Right ventricle myocardium inferior (tissue), 1 donor: ENCODE measurements at regions not wholly inside any gene's neighbourhood (a gene's known extent, or its start where the extent isn't known, plus 50 kb on each side); places are given as distances from the start of the nearest gene placed in this dataset.

Experiments
- ATAC-seq: fragments of 200-7000 bp; cut with Tn5 transposase; one replicate; pipeline ENCODE4 v1.9.1; 2020; ENCODE audit warnings: mild to moderate bottlenecking, moderate library complexity
- DNase-seq: peaks from one replicate; pipeline ENCODE4 v3.0.0; 2021; ENCODE audit errors: missing footprints
- intact Hi-C: fragments of 100-400 bp; cut with DNase I; formaldehyde crosslinking; loops from one replicate; pipeline ENCODE4 v1.11.0; 2022
- donor health status: DM: no; HTN: yes; CAD: no; lungs with severe emphysema.

DNA sequence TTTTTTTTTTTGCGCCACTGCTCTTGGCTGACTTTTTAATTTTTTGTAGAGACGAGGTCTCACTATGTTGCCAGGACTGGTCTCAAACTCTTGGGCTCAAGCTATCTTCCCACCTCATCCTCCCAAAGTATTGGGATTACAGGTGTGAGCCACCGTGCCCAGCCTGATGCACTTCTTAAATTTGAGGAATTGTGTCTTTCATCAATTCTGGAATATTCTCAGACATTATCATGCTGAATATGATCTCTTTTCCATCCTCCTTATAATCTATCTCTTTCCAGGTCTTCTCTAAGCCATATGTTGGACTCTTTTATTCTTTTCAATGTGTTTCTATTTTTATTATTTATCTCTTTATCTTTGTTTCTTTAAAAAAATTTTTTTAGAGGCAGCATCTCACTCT is 196.2 kb upstream of the IER5L start:
- DNase-seq (no peak), ATAC-seq (no peak)
- intact Hi-C loops: no loop called here

DNA sequence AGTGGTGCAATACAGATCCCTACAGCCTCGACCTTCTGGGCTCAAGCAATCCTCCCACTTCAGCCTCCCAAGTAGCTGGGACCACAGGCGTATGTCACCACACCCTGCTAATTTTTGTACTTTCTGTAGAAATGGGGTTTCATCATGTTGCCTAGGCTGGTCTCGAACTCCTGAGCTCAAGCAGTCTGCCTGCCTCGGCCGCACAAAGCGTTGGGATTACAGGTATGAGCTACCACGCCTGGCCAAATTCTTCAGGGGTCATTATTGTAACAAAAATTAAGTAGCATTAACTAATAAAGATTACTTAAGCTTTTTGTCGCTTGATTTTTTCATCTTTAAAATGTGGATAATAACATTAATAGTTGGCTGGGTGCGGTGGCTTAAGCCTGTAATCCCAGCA is 195.3 kb upstream of the IER5L start:
- DNase-seq (no peak), ATAC-seq (no peak)
- intact Hi-C loops: no loop called here

DNA sequence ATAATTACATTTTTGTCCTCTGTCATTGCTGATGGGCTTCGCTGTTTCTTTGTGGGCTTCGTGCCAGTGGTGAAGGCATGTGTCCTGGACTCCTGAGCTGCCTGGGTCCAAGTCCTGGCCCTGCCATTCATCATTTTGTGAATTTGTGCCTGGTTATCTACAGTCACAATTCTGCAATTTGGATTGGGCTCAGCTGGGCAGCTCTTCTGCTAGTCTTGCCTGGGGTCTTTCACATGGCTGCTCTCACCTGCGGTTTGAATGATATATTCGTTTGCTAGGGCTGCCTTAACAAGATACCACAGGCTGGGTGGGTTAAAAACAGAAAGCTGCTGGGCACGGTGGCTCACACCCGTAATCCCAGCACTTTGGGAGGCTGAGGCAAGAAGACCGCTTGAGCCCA is 192.7 kb upstream of the IER5L start:
- intact Hi-C loops: no loop called here
- ATAC-seq: no peak
- DNase-seq: no peak

GRCh38 chr9:129368444-129368978 is 190.4 kb upstream of the IER5L start:
- DNase-seq (no peak), ATAC-seq (no peak)
- intact Hi-C loops: no loop called here

DNA sequence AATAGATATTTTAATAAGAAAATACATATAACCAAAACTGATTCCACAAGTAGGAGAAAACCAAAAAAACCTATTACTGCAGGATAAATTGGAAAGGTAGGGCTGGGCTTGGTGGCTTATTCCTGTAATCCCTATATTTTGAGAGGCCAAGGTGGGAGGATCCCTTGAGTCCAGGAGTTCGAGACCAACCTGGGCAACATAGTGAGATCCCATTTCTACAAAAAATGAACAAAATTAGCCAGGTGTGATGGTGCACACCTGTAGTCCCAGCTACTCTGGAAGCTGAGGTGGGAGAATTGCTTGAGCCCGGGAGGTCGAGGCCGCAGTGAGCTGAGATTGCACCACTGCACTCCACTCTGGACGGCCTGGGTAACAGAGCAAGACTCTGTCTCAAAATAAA is 189.2 kb upstream of the IER5L start:
- intact Hi-C loops: no loop called here
- ATAC-seq: no peak

DNA sequence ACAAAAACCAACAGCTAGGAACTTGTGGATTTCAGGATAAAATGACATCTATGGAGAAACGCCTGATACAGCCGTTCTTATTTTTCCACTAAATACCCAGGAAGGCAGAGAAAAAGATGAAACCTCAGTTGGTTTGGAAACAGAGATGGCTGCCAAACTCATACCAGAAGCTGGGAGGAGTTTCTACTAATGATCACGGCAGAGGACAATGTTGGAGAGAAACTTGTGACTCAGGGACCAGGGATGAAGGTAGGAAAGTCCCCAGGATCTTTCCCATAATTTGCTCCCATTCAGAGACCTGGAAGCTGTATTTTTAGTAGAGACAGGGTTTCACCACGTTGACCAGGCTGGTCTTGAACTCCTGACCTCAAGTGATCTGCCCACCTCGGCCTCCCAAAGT is 187.1 kb upstream of the IER5L start:
- no peak for DNase-seq
- intact Hi-C loops: no loop called here
- ATAC-seq: no peak

More for the DNA sequence above, 189.2 kb upstream of the IER5L start:
- DNase-seq: no peak

- DNase-seq: no peak
- no peak for ATAC-seq
- intact Hi-C loops: no loop called here
Observed at GRCh38 chr9:129363216-129363873, 185.3 kb upstream of the IER5L start.

DNA sequence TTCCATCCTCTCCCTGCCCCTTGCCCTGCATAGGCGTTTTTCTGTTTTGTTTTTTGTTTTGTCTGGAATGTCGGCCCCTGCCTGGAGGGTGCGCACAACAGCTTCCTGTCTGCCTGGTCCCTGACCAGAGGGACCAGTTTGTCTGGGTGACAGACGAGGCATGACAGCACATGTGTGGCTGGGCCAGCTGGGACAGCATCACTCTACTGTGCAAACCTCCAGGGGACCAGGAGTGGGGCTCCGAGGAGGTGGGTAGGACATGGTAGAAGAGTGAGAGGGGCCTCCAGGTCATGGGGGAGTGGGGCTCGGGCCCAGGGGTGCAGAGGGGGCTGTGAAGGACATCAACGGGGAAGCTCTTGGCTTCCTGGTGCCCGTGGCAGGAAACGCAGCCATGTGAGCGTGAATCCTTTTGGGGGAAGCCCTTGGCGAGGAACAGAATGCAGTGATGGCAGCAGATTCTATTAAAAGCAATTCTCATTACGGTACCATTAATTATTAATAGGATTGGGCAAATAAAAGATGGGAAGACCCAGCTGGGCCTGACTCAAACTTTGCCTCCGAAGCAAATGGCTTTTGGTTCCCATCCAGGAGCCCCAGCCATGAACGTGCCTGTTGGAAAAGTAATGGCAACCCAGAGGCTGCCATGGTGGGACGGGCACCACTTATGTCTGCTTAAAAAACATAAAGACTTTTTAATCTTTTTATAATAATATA is 184.4 kb upstream of the IER5L start:
- DNase-seq (no peak), ATAC-seq (no peak)
- intact Hi-C loops: no loop called here

GRCh38 chr9:129361196-129361595 is 183.1 kb upstream of the IER5L start:
- intact Hi-C loops: no loop called here
- ATAC-seq: no peak
- no peak for DNase-seq

DNA sequence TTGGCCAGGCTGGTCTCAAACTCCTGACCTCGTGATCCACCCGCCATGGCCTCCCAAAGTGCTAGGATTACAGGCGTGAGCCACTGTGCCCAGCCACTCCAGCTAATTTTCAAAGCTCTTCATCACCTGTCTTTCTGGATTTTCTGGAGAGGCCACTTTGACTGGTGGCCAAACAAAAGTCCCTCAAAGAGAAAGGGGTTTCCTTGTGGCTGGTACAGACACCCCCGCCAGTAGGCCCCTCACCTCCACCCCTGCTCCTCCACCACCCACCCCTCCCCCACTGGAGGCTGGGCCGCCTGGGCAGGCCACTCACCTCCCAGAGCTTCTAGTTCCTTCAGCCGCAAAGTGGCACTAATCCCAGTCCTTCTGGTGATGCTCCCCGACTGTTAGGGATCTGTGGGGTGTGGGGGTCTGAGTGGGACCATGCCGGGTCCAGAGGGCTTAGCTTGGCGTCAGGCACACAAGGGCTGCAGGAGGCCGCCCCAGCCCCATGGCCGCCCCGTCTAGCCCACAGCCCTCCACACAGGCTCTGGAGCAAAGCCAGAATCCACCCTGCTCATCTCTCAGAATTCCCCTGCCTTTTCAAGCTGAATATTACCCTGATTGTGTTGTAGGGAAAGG is 182.0 kb upstream of the IER5L start:
- ATAC-seq (no peak), DNase-seq (no peak)
- intact Hi-C loops: no loop called here

GRCh38 chr9:129359162-129359811 is 181.2 kb upstream of the IER5L start:
- DNase-seq (no peak), ATAC-seq (no peak)
- intact Hi-C loops: no loop called here

- DNase-seq: no peak
- intact Hi-C loops: no loop called here
- ATAC-seq: no peak
Observed at GRCh38 chr9:129358621-129359154, 180.6 kb upstream of the IER5L start.

DNA sequence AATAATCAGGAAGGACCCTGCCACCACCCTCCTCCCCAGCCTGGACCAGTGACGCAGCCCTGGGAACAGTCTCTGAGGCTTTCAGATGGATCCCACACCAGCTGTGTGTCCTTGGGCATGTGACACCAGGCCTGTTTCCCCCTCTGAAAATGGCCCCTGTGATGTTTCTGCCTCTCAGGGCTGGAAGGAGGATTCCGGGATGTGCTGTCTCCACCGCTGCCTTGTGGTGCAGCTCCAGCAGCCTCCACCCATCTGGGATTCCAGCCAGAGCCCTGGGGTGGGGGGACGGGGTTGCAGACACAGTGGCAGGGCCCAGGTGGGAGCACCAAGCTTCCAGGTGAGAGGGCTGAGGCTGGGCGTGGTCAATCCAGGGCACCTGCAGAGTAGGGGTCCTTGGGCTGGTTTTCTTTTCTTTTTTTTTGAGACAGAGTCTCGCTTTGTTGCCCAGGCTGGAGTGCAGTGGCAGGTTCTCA is 179.7 kb upstream of the IER5L start:
- DNase-seq (no peak), ATAC-seq (no peak)
- intact Hi-C loops: no loop called here

GRCh38 chr9:129356871-129357772 is 179.1 kb upstream of the IER5L start:
- no peak for DNase-seq
- intact Hi-C loops: no loop called here
- ATAC-seq: no peak

DNA sequence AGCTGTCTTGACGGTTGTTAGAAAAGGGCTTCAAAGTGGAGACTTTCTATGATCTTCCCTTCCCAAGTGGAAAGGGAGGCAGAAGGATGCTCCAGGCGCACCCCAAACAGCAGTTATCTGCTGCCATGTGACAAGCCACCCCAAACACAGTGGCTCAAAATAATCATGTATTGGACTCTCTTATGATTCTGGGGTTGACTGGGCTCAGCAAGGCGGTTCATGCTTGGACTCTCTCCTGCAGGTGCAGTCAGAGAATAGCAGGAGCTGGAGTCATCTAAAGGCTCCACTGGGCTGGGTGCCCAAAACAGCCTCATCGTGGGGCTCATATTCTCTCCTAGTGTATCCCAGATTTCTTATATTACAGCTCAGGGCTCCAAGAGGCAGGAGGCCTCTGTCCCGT is 177.6 kb upstream of the IER5L start:
- ATAC-seq (no peak), DNase-seq (no peak)
- intact Hi-C loops: no loop called here

DNA sequence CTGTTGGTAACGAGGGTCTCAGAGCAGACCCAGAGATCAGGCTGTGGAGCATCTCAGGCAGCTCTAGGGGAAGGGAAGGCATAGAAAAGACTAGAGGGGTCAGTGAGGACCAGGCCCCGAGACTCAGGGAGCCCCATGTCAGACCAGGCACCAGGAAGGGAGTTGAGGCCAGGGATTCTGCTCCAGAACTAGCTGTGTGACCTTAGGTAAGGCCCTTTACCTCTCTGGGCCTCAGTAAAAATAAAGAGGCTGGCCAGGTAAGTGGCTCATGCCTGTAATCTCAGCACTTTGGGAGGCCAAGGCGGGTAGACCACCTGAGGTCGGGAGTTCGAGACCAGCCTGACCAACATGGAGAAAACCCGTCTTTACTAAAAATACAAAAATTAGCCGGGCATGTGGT is 176.4 kb upstream of the IER5L start:
- ATAC-seq: no peak
- no peak for DNase-seq
- intact Hi-C loops: no loop called here

GRCh38 chr9:129353697-129354336 is 175.8 kb upstream of the IER5L start:
- ATAC-seq (no peak), DNase-seq (no peak)
- intact Hi-C loops: no loop called here
